A549 (cell line): ENCODE measurements at regions not wholly inside any gene's neighbourhood (a gene's known extent, or its start where the extent isn't known, plus 50 kb on each side); places are given as distances from the start of the nearest gene placed in this dataset.

ENCODE experiments used
- CTCF ChIP-seq: fragments of >200 bp; sonication (Bioruptor Twin); formaldehyde crosslinking; IDR thresholded peaks from 3 replicates; pipeline ENCODE4 v1.5.1; 2016
- HDAC2 ChIP-seq: fragments of 200-600 bp; sonication (generic); IDR thresholded peaks from 2 replicates; pipeline ENCODE4 v1.6.1; 2016
- MAX ChIP-seq: IDR thresholded peaks from 2 replicates; pipeline ENCODE4 v1.6.1; 2012
- MYC ChIP-seq: IDR thresholded peaks from 2 replicates; pipeline ENCODE4 v1.6.1; 2012; ENCODE audit warnings: mild to moderate bottlenecking, inconsistent platforms, low read length, improper control_type of control experiment, borderline replicate concordance
- POLR2A ChIP-seq: IDR thresholded peaks from 2 replicates; pipeline ENCODE4 v1.6.1; 2012; ENCODE audit warnings: mild to moderate bottlenecking, low read length
- SMC3 ChIP-seq: fragments of >200 bp; sonication (Bioruptor Twin); formaldehyde crosslinking; IDR thresholded peaks from 3 replicates; pipeline ENCODE4 v1.6.1; 2018; ENCODE audit warnings: inconsistent platforms
- USF2 ChIP-seq: fragments of 450-650 bp; IDR thresholded peaks from 2 replicates; pipeline ENCODE4 v1.6.1; 2014; ENCODE audit warnings: antibody characterized with exemption

- TF ChIP-seq CTCF, result no peak
- TF ChIP-seq POLR2A, result no peak
- no peak for TF ChIP-seq USF2
- TF ChIP-seq SMC3, result no peak
- no peak for TF ChIP-seq MYC
- no peak for TF ChIP-seq MAX
- TF ChIP-seq HDAC2, result no peak
Observed at GRCh38 chr13:54706336-54706735, 1677.7 kb downstream of the OLFM4 start.
